22Rv1 (cell line): ENCODE measurements at regions not wholly inside any gene's neighbourhood (a gene's known extent, or its start where the extent isn't known, plus 50 kb on each side); places are given as distances from the start of the nearest gene placed in this dataset.

ENCODE experiments used
- ZFX ChIP-seq: fragments of 450-650 bp; IDR thresholded peaks from 2 replicates; pipeline ENCODE4 v1.6.1; 2017; ENCODE audit warnings: antibody characterized with exemption, borderline replicate concordance
- TF ChIP-seq, protein P1 (sequence below): fragments of 450-650 bp; IDR thresholded peaks from 2 replicates; pipeline ENCODE4 v1.5.1; 2017; ENCODE audit warnings: mild to moderate bottlenecking

- TF ChIP-seq, protein P1, sequence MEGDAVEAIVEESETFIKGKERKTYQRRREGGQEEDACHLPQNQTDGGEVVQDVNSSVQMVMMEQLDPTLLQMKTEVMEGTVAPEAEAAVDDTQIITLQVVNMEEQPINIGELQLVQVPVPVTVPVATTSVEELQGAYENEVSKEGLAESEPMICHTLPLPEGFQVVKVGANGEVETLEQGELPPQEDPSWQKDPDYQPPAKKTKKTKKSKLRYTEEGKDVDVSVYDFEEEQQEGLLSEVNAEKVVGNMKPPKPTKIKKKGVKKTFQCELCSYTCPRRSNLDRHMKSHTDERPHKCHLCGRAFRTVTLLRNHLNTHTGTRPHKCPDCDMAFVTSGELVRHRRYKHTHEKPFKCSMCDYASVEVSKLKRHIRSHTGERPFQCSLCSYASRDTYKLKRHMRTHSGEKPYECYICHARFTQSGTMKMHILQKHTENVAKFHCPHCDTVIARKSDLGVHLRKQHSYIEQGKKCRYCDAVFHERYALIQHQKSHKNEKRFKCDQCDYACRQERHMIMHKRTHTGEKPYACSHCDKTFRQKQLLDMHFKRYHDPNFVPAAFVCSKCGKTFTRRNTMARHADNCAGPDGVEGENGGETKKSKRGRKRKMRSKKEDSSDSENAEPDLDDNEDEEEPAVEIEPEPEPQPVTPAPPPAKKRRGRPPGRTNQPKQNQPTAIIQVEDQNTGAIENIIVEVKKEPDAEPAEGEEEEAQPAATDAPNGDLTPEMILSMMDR: no peak
- no peak for TF ChIP-seq ZFX
These were observed 222.6 kb downstream of the TMEM161B start for GRCh38 chr5:88045931-88046461.
